Ishikawa (cell line): ENCODE measurements at regions not wholly inside any gene's neighbourhood (a gene's known extent, or its start where the extent isn't known, plus 50 kb on each side); places are given as distances from the start of the nearest gene placed in this dataset.

ENCODE experiments used
- CEBPB ChIP-seq: IDR thresholded peaks from 2 replicates; pipeline ENCODE4 v1.6.1; 2012
- CREB1 ChIP-seq: IDR thresholded peaks from 2 replicates; pipeline ENCODE4 v1.6.1; 2012; ENCODE audit warnings: low read depth
- EGR1 ChIP-seq: IDR thresholded peaks from 2 replicates; pipeline ENCODE4 v1.6.1; 2012
- EP300 ChIP-seq: IDR thresholded peaks from 2 replicates; pipeline ENCODE4 v1.6.1; 2012; ENCODE audit warnings: borderline replicate concordance
- FOXM1 ChIP-seq: IDR thresholded peaks from 2 replicates; pipeline ENCODE4 v1.6.1; 2012; ENCODE audit warnings: low read depth, borderline replicate concordance
- NFIC ChIP-seq: IDR thresholded peaks from 2 replicates; pipeline ENCODE4 v1.6.1; 2012
- RAD21 ChIP-seq: IDR thresholded peaks from 2 replicates; pipeline ENCODE4 v1.6.1; 2012; ENCODE audit warnings: low read depth
- TAF1 ChIP-seq: IDR thresholded peaks from 2 replicates; pipeline ENCODE4 v1.6.1; 2012; ENCODE audit warnings: low read depth, mild to moderate bottlenecking
- TCF12 ChIP-seq: IDR thresholded peaks from 2 replicates; pipeline ENCODE4 v1.6.1; 2012; ENCODE audit warnings: low read depth
- TEAD4 ChIP-seq: IDR thresholded peaks from 2 replicates; pipeline ENCODE4 v1.6.1; 2012
- YY1 ChIP-seq: IDR thresholded peaks from 2 replicates; pipeline ENCODE4 v1.6.1; 2012; ENCODE audit warnings: low read depth
- ZBTB7A ChIP-seq: IDR thresholded peaks from 2 replicates; pipeline ENCODE4 v1.6.1; 2012; ENCODE audit warnings: low read depth
- TF ChIP-seq, protein P1 (sequence below): IDR thresholded peaks from 2 replicates; pipeline ENCODE4 v1.6.1; 2012; ENCODE audit warnings: low read depth, mild to moderate bottlenecking
- TF ChIP-seq, protein P2 (sequence below): IDR thresholded peaks from 2 replicates; pipeline ENCODE4 v1.6.1; 2012
- TF ChIP-seq, protein P3 (sequence below): IDR thresholded peaks from 2 replicates; pipeline ENCODE4 v1.6.1; 2012

DNA sequence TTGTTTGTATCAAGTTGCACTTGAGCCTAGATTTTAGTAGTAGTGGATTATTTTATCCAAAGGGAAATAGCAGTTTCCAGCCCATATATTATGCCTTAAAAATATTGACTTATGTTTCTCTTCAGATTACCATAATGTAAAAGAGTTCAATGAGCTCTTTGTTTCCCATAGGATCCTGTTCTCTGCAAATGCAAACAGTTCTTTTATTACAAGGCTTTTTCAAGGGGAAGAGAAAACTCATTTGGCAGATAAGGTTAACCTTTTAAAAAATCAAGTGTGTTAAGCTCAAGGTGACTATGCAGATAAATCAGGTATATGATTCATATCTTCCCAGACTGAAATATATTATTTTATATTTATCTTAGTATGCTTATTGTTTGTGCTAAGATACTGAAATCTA, 961.2 kb upstream of the SPRY2 start:
- TF ChIP-seq CREB1 (no peak), TEAD4 (no peak)

DNA sequence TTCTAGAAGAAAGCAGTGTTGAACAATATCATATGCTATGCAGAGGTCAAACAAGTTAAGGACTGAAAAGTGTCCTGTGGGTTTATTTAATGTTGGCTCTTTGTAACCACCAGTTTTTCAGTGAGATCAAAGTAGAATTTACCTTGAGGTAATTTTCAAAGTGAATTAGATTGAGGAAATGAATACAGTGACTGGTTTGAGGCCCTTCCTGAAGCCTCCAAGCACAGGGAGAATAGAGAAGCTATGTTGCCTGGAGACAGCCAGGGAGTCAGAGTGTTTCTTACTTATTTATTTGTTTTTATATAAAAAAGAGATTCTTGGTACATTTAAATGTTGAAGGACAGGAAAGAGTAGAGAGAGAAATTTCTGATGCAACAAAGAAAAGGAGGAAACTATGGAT, 954.3 kb upstream of the SPRY2 start:
- TF ChIP-seq EGR1 (no peak), TCF12 (no peak), RAD21 (no peak), NFIC (no peak), CEBPB (no peak), EP300 (no peak), CREB1 (no peak), FOXM1 (no peak), ZBTB7A (no peak), YY1 (no peak), TEAD4 (no peak), TAF1 (no peak)
- TF ChIP-seq, protein P1, sequence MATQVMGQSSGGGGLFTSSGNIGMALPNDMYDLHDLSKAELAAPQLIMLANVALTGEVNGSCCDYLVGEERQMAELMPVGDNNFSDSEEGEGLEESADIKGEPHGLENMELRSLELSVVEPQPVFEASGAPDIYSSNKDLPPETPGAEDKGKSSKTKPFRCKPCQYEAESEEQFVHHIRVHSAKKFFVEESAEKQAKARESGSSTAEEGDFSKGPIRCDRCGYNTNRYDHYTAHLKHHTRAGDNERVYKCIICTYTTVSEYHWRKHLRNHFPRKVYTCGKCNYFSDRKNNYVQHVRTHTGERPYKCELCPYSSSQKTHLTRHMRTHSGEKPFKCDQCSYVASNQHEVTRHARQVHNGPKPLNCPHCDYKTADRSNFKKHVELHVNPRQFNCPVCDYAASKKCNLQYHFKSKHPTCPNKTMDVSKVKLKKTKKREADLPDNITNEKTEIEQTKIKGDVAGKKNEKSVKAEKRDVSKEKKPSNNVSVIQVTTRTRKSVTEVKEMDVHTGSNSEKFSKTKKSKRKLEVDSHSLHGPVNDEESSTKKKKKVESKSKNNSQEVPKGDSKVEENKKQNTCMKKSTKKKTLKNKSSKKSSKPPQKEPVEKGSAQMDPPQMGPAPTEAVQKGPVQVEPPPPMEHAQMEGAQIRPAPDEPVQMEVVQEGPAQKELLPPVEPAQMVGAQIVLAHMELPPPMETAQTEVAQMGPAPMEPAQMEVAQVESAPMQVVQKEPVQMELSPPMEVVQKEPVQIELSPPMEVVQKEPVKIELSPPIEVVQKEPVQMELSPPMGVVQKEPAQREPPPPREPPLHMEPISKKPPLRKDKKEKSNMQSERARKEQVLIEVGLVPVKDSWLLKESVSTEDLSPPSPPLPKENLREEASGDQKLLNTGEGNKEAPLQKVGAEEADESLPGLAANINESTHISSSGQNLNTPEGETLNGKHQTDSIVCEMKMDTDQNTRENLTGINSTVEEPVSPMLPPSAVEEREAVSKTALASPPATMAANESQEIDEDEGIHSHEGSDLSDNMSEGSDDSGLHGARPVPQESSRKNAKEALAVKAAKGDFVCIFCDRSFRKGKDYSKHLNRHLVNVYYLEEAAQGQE, result no peak
- TF ChIP-seq, protein P2, sequence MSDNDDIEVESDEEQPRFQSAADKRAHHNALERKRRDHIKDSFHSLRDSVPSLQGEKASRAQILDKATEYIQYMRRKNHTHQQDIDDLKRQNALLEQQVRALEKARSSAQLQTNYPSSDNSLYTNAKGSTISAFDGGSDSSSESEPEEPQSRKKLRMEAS, result no peak
- TF ChIP-seq, protein P3, sequence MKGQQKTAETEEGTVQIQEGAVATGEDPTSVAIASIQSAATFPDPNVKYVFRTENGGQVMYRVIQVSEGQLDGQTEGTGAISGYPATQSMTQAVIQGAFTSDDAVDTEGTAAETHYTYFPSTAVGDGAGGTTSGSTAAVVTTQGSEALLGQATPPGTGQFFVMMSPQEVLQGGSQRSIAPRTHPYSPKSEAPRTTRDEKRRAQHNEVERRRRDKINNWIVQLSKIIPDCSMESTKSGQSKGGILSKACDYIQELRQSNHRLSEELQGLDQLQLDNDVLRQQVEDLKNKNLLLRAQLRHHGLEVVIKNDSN, result no peak

DNA sequence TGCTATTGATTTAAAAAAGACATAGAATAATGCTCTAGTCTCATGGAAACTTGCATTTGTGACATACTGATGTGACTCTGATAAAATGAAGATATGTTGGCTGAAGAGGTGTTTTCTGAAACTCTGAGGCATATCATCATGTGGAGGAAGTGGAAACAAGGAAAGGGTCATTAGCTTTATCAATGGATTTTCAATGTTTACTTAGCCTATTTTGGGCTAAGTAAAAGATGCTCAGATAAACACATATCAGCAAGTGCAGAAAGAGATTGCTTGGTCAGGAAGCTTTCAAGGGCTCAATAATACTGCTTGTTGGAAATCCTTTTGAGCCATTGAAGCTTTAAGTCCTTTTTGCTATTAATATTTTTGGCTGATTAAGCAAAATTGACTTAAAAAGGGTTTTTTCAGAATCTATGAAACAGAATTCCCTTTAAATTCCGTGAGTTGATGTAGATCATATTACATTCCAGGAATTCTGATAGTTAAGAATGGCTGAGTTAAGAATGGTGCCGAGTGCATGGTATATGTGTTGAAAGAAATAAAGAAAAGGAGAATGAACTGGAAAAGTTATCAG, 952.8 kb upstream of the SPRY2 start:
- TF ChIP-seq RAD21 (no peak), ZBTB7A (no peak), EGR1 (no peak), EP300 (no peak), CEBPB (no peak), FOXM1 (no peak), TCF12 (no peak), TAF1 (no peak)
- TF ChIP-seq, protein P3, result no peak

DNA sequence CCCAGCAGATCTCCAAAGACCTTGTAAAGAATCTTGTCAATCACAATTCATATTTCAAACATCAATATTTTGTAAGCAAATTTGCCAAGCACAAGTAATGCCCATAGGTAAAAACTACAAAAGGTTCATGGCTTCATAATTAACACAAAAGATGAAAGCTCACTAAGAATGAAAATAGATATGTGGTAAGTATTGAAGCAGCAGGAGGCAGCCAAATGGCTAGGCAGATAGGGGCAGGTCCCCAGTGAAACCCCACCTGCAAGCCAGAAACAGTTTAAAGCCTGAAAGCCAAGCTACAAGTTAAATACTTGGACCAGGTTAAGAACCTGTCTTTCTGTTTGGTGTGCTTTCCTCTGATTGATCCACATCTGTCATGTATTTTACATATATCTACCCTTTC, 942.6 kb upstream of the SPRY2 start:
- TF ChIP-seq TCF12, result no peak
- TF ChIP-seq RAD21, result no peak

DNA sequence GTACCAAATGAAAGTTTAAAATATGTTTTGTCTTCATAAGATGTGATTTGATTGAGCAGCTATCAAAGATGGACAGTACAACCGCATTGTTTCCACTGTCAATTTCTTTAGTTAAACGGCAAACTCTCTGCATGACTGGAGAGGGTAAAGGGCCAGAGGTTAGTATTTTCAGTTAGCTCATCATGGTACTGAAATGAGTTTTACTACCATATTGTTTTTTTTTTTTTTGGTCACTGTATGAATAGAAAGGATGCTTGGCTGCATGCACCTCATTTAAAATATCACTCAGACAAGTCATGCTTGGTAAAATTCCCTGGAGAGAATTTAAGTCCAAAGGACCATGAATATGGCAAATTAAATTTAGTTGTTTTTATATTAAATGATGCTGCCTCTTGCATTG, 942.1 kb upstream of the SPRY2 start:
- TF ChIP-seq RAD21, result no peak
- no peak for TF ChIP-seq TEAD4
- no peak for TF ChIP-seq CEBPB
- TF ChIP-seq, protein P3, result no peak
- no peak for TF ChIP-seq TCF12
- no peak for TF ChIP-seq CREB1

DNA sequence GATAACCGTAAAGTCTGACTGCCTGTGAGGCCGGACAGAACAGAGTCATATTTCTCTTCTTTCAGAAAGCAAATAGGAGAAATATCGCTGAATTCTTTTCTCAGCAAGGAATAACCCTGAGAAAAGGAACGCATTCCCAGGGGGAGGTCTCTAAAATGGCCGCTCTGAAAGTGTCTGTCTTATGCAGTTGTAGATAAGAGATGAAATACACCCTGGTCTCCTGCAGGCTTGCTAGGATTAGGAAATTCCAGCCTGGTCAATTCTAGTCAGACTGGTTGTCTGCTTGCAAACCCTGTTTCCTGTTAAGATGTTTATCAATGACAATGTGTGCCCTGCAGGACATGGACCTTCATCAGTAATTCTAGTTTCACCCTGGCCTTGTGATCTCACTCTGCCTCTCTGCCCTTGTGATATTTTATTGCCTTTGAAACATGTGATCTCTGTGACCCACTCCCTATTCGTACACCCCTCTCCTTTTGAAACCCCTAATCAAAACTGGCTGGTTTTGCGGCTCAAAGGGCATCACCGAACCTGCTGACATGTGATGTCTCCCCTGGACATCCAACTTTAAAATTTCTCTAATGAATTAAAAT, 934.8 kb upstream of the SPRY2 start:
- TF ChIP-seq, protein P3, result peak; percentile 5; the same call in 1 of the 2 replicates
- TF ChIP-seq, protein P1, result no peak
- no peak for TF ChIP-seq EGR1
- TF ChIP-seq, protein P2, result no peak
